NK-92 treated with Interleukin-12 subunit alpha and Interleukin-12 subunit beta, amount 100 ng/mL, for 24 hours (cell line): ENCODE measurements at regions not wholly inside any gene's neighbourhood (a gene's known extent, or its start where the extent isn't known, plus 50 kb on each side); places are given as distances from the start of the nearest gene placed in this dataset.

Experiments
- DNase-seq: peaks from one replicate; lab custom pipeline; 2025; lab: John Stamatoyannopoulos, UW

- no peak for DNase-seq
Measured at GRCh38 chr6:1257778-1258177, 54.1 kb upstream of the FOXQ1 start.

GRCh38 chr6:1256435-1257008 lies 55.4 kb upstream of the FOXQ1 start:
- DNase-seq = no peak

- DNase-seq = no peak
Measured at GRCh38 chr6:1255636-1256365, 56.1 kb upstream of the FOXQ1 start.

GRCh38 chr6:1254326-1254725 lies 57.6 kb upstream of the FOXQ1 start:
- no peak for DNase-seq

GRCh38 chr6:1253816-1254215 lies 58.1 kb upstream of the FOXQ1 start:
- DNase-seq = no peak

- no peak for DNase-seq
Measured at GRCh38 chr6:1251198-1252155, 60.4 kb upstream of the FOXQ1 start.

GRCh38 chr6:1250489-1251197 lies 61.3 kb upstream of the FOXQ1 start:
- DNase-seq = no peak

GRCh38 chr6:1247894-1248293 lies 64.0 kb upstream of the FOXQ1 start:
- DNase-seq = no peak

- DNase-seq = no peak
Measured at GRCh38 chr6:1247056-1247455, 64.8 kb upstream of the FOXQ1 start.

GRCh38 chr6:1244941-1245340 lies 67.0 kb upstream of the FOXQ1 start:
- no peak for DNase-seq

GRCh38 chr6:1244278-1244677 lies 67.6 kb upstream of the FOXQ1 start:
- no peak for DNase-seq

- DNase-seq = no peak
Measured at GRCh38 chr6:1242446-1242845, 69.5 kb upstream of the FOXQ1 start.

- DNase-seq = no peak
Measured at GRCh38 chr6:1242021-1242420, 69.9 kb upstream of the FOXQ1 start.

GRCh38 chr6:1240766-1241318 lies 71.1 kb upstream of the FOXQ1 start:
- no peak for DNase-seq

GRCh38 chr6:1239805-1240204 lies 72.1 kb upstream of the FOXQ1 start:
- DNase-seq = no peak

GRCh38 chr6:1238040-1238439 lies 73.9 kb upstream of the FOXQ1 start:
- no peak for DNase-seq

GRCh38 chr6:1237636-1238035 lies 74.3 kb upstream of the FOXQ1 start:
- DNase-seq = no peak

- DNase-seq = no peak
Measured at GRCh38 chr6:1235825-1236224, 76.1 kb upstream of the FOXQ1 start.

- no peak for DNase-seq
Measured at GRCh38 chr6:1233924-1234323, 78.0 kb upstream of the FOXQ1 start.

GRCh38 chr6:1232578-1232977 lies 79.3 kb upstream of the FOXQ1 start:
- DNase-seq = no peak

- DNase-seq = no peak
Measured at GRCh38 chr6:1231941-1232340, 80.0 kb upstream of the FOXQ1 start.
